Prostate gland (tissue), 2 donors: ENCODE measurements at regions not wholly inside any gene's neighbourhood (a gene's known extent, or its start where the extent isn't known, plus 50 kb on each side); places are given as distances from the start of the nearest gene placed in this dataset.

Experiments
- POLR2A ChIP-seq: fragments of 450-650 bp; IDR thresholded peaks from one replicate; pipeline ENCODE4 v1.6.1; 2016; ENCODE audit warnings: antibody characterized with exemption, mild to moderate bottlenecking
- POLR2AphosphoS5 ChIP-seq: sonication (generic); formaldehyde crosslinking; IDR thresholded peaks from one replicate; pipeline ENCODE4 v1.6.1; 2017; ENCODE audit warnings: antibody characterized with exemption
- TF ChIP-seq, protein P1 (sequence below), 4 experiments: fragments of 200-600 bp in 2 of 4; fragments of 450-650 bp in 2 of 4; sonication (generic) in 2 of 4; IDR thresholded peaks; 1 replicate in 3 of 4; 2 replicates in 1 of 4; pipeline ENCODE4 v1.5.1; 2016 to 2019; ENCODE audit warnings: antibody characterized with exemption in 4 of 4, mild to moderate bottlenecking in 2 of 4, moderate library complexity in 2 of 4

DNA sequence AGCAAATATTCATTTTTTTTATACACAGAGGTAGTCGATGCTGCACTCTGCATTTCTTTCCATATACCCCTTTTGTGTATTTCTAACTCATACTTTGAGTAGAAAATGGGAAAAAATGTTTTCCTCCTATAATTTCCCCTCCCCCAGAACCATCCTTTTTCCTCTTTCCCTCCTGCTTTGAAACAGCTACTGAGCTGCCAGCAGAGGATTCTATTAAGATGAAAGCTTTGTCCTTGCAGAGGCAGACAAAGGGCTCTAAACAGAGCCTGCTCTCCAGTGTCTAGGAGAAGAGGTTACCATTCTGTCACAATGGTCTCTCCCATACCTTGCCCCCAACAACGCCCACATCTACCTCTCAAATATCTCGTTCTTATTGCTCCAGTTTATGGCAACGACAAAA lies 74.6 kb upstream of the OSBPL8 start:
- TF ChIP-seq, protein P1, sequence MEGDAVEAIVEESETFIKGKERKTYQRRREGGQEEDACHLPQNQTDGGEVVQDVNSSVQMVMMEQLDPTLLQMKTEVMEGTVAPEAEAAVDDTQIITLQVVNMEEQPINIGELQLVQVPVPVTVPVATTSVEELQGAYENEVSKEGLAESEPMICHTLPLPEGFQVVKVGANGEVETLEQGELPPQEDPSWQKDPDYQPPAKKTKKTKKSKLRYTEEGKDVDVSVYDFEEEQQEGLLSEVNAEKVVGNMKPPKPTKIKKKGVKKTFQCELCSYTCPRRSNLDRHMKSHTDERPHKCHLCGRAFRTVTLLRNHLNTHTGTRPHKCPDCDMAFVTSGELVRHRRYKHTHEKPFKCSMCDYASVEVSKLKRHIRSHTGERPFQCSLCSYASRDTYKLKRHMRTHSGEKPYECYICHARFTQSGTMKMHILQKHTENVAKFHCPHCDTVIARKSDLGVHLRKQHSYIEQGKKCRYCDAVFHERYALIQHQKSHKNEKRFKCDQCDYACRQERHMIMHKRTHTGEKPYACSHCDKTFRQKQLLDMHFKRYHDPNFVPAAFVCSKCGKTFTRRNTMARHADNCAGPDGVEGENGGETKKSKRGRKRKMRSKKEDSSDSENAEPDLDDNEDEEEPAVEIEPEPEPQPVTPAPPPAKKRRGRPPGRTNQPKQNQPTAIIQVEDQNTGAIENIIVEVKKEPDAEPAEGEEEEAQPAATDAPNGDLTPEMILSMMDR (IDR thresholded peaks at IDR 0.05) = no peak
- TF ChIP-seq POLR2A (no peak), POLR2AphosphoS5 (no peak)
